AG08395 (cell line): ENCODE measurements at regions not wholly inside any gene's neighbourhood (a gene's known extent, or its start where the extent isn't known, plus 50 kb on each side); places are given as distances from the start of the nearest gene placed in this dataset.
"Not testable (repeated sequence)": the region's sequence is repeated elsewhere in the genome, so short reads cannot be mapped to it uniquely, and the experiment has no call there.

ENCODE experiments used
- DNase-seq: peaks from one replicate; pipeline ENCODE4 v3.0.0; 2012; ENCODE audit warnings: mixed read lengths, low spot score

GRCh38 chr4:167939863-167940616 lies 152.3 kb upstream of the ANXA10 start:
- no peak for DNase-seq

DNA sequence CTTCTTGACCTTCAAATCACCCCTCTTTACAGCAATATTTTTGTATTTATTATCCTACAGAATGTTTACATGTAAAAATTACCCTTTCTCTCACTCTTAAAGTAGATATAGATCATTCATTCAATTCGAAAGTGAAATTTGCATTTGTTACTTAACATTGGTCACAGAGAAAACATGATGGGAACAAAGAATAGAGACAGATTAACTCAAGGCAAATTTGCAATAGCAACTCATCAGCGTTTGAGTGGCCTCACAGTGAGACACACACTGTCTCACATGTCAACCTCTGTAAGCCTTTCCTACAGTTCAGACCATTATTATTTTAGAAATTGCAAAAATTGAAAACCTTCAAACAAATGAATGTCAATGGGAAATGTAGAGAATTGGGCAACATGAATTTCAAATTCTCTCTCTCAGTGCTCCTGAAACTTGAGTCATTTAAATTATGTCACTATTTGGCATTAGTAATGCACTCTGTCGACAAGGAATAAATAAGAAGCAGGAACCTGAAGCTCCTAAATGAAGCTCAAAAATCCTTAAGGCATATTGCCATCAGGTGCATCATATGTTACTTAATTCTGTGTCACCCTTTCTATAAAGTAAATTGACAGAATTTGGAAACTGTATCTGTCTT lies 148.3 kb upstream of the ANXA10 start:
- no peak for DNase-seq

DNA sequence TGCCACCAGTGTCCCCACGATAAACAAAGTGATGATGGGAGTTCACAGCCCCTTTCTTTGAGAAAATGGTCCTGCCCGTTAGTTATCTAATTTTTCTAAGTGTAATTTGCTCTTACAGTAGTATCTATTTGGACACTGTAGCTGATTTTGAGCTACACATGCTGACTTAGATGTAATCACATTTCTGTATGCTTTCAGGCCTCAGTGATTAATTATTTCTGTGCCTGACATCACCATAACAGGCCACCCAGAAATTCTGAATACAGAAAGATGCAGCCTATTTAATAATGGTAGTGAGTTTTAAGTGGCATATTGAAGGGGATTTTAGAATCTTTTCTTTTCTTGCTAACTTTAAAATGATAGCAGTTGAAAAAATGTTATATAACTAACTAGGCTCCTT lies 147.6 kb upstream of the ANXA10 start:
- no peak for DNase-seq

DNA sequence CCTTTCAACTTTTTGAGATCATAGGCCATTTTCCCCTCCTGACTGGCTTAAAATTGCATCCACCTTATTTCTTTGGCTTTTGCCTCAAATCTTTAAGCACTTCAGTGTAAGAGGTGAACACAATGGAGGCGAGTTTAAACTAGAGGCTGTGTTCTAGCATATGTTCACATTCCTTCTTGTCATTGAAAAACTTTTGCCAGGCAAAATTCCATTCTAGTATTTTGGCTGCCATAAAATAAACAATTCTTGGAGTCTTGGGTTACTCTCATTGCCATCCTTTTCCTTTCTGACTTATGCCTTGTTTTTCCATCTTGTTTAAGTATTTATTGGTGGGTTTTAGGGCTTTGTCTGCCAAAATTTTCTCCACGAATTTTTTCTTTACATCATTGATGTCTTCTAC lies 137.3 kb upstream of the ANXA10 start:
- DNase-seq = no peak

GRCh38 chr4:167956676-167957075 lies 135.7 kb upstream of the ANXA10 start:
- no peak for DNase-seq

DNA sequence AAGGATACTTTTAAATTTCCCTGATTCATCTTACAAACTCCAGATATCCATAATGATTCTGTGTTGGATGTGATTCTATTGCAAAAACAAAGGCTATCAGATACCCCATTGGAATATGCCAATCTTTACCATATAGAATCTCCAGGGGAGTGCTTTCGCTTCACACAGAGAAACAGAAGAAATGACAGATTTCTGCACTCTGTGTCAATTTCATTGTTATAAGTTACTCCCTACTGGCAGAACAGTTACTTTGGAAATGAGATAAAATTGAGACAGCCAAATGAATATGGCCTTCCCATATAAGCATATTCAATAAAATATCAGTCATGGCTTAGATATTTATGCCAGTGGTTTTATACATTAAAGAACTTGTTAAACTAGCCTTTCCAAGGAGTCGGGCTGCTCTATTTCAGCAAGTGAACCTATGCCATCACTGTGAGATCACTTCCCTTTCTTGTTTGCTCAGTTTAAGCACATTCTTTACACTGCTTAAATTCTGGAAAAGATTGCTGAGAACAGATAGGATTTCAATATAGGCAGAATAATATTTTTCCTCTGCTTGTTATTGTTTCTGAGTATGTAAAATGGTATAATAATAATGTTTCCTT lies 127.5 kb upstream of the ANXA10 start:
- no peak for DNase-seq

GRCh38 chr4:167966143-167966542 lies 126.2 kb upstream of the ANXA10 start:
- no peak for DNase-seq

DNA sequence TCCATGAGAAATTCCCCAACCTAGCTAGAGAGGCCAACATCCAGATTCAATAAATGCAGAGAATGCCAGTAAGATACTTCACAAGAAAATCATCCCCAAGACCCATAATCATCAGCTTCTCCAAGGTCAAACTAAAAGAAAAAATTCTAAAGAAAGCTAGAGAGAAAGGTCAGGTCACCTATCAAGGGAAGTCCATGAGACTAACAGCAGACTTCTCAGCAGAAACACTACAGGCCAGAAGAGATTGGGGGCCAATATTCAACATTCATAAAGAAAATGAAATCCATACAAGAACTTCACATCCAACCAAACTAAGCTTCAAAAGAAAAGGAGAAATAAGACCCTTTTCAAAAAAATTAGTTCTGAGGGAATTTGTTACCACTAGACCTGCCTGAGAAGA lies 118.8 kb upstream of the ANXA10 start:
- no peak for DNase-seq

- no peak for DNase-seq
Observed at GRCh38 chr4:167985565-167985964, 106.8 kb upstream of the ANXA10 start.

DNA sequence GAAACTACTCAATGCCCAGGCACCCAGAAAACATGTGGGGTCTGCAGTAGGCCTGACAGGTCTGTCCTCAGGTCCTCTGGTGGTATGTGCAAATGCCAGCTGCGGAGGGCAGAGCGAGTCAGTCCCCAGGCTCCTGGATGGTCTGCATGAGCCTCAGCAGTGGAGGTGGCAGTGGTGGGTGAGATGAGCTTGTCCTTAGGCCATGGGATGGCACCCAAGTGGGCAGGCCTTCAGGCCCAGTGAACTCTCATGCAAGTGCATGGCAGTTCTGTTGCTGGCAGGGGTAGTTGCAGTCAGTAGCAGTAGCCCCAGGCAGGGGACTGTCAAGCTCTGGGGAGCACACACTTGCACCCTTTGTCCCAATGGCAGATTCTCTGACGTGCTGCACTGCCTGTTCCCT lies 106.3 kb upstream of the ANXA10 start:
- DNase-seq = no peak

DNA sequence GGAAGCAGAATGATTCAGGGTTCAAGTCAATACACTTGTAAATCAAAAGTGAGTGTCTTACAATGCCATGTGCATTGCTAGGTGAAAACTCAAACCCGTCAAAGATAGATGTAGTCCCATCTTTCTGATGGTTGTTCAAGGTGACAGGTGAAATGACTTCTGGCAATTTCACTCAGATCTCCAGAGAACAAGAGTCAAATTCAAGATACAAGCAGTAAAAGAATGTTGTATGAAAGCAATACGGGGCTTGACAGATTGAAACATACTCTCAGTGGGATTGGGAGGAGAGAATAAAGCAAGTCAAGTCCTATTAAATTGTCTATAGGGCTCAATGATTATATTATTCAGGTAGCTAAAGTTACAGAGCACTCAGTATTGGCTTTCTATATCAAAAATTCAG lies 105.1 kb upstream of the ANXA10 start:
- DNase-seq = no peak

DNA sequence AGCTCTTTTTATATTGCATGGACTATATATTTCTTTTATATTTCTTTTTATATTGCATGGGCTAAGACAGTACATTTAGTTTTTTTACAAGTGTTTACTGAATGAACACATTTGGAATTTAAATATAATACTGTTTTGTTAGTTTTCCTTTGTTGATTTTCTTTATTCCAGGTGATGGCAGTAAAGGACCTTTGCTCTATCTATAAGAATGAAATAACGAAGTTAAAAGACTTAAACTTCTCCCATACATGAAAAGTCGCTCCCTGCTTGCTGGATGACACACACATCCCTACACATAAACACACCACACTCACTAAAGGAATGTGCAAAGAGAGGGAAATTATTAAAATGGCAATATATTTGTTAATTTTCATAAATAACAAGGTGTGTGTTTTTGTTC lies 102.5 kb upstream of the ANXA10 start:
- no peak for DNase-seq

- DNase-seq = not testable (repeated sequence)
Observed at GRCh38 chr4:168008112-168008511, 84.2 kb upstream of the ANXA10 start.

DNA sequence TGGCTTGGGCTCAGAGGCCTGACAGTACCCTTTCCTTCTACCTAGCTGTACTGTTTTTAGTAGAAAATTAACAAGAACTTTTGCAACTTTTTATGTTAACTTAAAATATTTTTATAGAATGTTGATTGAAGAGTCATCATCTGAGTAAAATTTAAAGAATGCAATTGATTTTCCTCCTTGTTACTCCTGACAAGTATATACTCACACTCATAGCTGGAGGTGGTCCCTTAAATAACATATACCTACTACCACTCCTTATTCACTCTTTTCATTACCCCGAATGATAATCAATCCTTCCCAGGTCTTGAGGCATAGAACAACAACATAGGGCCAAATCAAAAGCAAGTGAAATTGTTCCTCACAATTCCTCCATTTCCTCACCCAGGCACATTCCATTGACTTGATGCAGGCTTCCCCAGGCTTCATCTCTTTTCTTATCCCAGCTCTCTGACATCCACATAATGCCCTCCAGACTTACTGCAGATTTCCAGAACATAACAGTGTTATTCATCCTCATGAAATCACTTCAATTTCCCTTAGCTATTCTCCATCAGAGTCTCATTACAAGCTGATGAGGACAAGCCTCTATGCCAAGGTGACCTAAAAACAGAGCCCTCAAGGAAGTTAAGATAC lies 73.2 kb upstream of the ANXA10 start:
- no peak for DNase-seq

DNA sequence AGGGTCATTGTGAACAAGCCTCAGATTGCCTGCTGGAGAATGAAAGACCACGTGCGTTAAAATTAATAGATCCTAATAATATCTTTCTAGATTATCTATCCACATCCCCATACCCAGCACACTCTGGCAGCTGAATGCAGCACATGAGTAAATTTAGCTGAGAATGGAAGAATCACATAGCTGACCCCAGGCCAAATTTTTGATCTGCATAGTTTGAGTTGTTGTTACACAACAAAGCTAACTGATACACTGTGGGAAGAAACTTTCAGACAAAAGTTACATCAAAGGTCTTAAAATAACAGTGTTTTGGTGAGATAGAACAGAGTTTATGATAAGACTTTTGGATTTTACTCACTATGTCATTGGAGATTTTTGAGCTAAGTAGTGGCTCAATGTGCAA lies 72.4 kb upstream of the ANXA10 start:
- DNase-seq = no peak

DNA sequence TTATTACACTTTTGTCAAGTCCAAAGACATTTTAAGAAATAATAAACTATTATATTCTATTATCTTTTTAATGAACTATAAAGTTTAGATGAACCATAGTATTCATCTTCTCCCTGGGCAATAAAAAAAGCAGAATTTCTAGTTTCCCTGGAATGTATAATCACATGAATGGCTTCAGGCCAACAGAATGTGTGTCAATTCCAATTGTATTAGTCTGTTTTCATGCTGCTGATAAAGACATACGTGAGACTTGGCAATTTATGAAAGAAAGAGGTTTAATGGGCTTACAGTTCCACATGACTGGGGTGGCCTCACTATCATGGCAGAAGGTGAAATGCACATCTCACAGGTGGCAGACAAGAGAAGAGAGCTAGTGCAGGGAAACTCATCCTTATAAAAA lies 70.7 kb upstream of the ANXA10 start:
- DNase-seq = no peak

- DNase-seq = no peak
Observed at GRCh38 chr4:168028568-168028967, 63.8 kb upstream of the ANXA10 start.

- DNase-seq = no peak
Observed at GRCh38 chr4:168028970-168029597, 63.3 kb upstream of the ANXA10 start.

- no peak for DNase-seq
Observed at GRCh38 chr4:168037676-168038075, 54.7 kb upstream of the ANXA10 start.

GRCh38 chr4:168039593-168039992 lies 52.7 kb upstream of the ANXA10 start:
- DNase-seq = no peak
